ENCODE measurements at regions not wholly inside any gene's neighbourhood (a gene's known extent, or its start where the extent isn't known, plus 50 kb on each side); places are given as distances from the start of the nearest gene placed in this dataset.

GRCh38 chr14:85453401-85454225 is 76.3 kb upstream of the FLRT2 start:
- no peak for DNase-seq (ENCODE audit: low read depth in 2 of 2)

- no peak for DNase-seq (ENCODE audit: low read depth in 2 of 2)
Observed at GRCh38 chr14:85454226-85454813, 75.6 kb upstream of the FLRT2 start.

GRCh38 chr14:85459361-85460000 is 70.5 kb upstream of the FLRT2 start:
- no peak for DNase-seq (ENCODE audit: low read depth in 2 of 2)

- no peak for DNase-seq (ENCODE audit: low read depth in 2 of 2)
Observed at GRCh38 chr14:85461432-85462133, 68.4 kb upstream of the FLRT2 start.

GRCh38 chr14:85463512-85463911 is 66.4 kb upstream of the FLRT2 start:
- DNase-seq (ENCODE audit: low read depth in 2 of 2) = no peak

- DNase-seq (ENCODE audit: low read depth in 2 of 2) = no peak
Observed at GRCh38 chr14:85464135-85464895, 65.6 kb upstream of the FLRT2 start.

GRCh38 chr14:85466678-85467077 is 63.3 kb upstream of the FLRT2 start:
- no peak for DNase-seq (ENCODE audit: low read depth in 2 of 2)

GRCh38 chr14:85468816-85469215 is 61.1 kb upstream of the FLRT2 start:
- no peak for DNase-seq (ENCODE audit: low read depth in 2 of 2)

- DNase-seq (ENCODE audit: low read depth in 2 of 2) = no peak
Observed at GRCh38 chr14:85471156-85471555, 58.8 kb upstream of the FLRT2 start.

- DNase-seq (ENCODE audit: low read depth in 2 of 2) = no peak
Observed at GRCh38 chr14:85471744-85472143, 58.2 kb upstream of the FLRT2 start.

GRCh38 chr14:85474431-85474830 is 55.5 kb upstream of the FLRT2 start:
- DNase-seq (ENCODE audit: low read depth in 2 of 2) = no peak

- no peak for DNase-seq (ENCODE audit: low read depth in 2 of 2)
Observed at GRCh38 chr14:85475113-85475512, 54.8 kb upstream of the FLRT2 start.

- no peak for DNase-seq (ENCODE audit: low read depth in 2 of 2)
Observed at GRCh38 chr14:85479306-85479705, 50.6 kb upstream of the FLRT2 start.

- no peak for DNase-seq (ENCODE audit: low read depth in 2 of 2)
Observed at GRCh38 chr14:85479771-85480170, 50.2 kb upstream of the FLRT2 start.
